CMK (cell line): ENCODE measurements at regions not wholly inside any gene's neighbourhood (a gene's known extent, or its start where the extent isn't known, plus 50 kb on each side); places are given as distances from the start of the nearest gene placed in this dataset.
"Not testable (repeated sequence)": the region's sequence is repeated elsewhere in the genome, so short reads cannot be mapped to it uniquely, and the experiment has no call there.

ENCODE experiments used
- DNase-seq: peaks from one replicate; pipeline ENCODE4 v3.0.0-alpha.2; 2010; ENCODE audit warnings: low read depth

DNA sequence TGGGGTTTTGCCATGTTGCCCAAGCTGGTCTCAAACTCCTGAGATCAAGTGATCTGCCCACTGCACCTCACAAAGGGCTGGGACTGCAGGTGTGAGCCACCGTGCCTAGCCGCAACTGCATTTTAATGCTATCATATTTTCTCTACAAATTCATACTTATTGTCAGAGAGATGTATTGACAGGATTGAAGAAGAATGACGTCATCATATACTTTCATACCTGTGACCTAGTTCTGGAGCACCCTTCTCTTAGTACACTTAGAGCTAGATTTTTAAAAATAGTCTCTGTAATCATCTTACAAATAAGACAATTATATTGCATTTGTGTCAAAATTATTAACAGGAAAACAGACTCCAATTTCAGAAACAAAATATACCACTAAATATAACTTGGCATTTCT lies 242.8 kb upstream of the PDZRN3 start:
- DNase-seq, result no peak

DNA sequence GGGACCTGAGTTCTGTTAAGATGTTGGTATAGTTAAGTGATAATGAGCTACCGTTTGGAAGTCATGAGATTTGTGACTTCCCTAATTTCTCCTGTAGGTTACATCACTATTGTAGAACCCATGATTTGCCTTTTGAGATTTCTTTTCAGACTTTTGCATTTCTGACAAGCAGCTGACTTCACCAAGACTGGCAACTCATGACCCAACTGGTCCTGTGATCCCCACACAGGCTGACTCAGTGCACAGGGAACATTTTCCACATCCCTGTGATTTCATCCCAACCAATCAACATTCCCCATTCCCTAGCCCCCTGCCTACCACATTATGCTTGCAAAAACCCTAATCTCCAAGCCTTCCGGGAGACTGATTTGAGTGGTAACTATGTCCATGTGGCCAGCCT lies 242.1 kb upstream of the PDZRN3 start:
- no peak for DNase-seq

- DNase-seq, result no peak
Measured at GRCh38 chr3:73863546-73864079, 238.9 kb upstream of the PDZRN3 start.

- no peak for DNase-seq
Measured at GRCh38 chr3:73855813-73856212, 231.1 kb upstream of the PDZRN3 start.

- no peak for DNase-seq
Measured at GRCh38 chr3:73848173-73848906, 223.6 kb upstream of the PDZRN3 start.

GRCh38 chr3:73846951-73847350 lies 222.2 kb upstream of the PDZRN3 start:
- no peak for DNase-seq

DNA sequence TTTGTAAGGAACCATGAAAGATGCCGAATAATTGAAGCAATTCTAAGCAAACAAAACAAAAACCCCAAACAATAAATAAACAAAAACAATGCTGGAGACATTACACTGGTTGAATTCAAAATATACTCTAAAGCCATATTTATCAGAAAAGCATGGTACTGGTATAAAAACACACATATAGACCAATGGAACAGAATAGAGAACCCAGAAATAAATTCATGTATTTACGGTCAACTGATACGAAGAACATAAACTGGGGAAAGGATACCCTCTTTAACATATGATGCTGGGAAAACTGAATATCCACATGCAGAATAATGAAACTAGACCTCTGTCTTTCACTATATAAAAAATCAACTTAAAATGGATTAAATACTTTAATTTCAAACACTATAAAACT lies 214.3 kb upstream of the PDZRN3 start:
- no peak for DNase-seq

GRCh38 chr3:73835945-73836344 lies 211.2 kb upstream of the PDZRN3 start:
- no peak for DNase-seq

DNA sequence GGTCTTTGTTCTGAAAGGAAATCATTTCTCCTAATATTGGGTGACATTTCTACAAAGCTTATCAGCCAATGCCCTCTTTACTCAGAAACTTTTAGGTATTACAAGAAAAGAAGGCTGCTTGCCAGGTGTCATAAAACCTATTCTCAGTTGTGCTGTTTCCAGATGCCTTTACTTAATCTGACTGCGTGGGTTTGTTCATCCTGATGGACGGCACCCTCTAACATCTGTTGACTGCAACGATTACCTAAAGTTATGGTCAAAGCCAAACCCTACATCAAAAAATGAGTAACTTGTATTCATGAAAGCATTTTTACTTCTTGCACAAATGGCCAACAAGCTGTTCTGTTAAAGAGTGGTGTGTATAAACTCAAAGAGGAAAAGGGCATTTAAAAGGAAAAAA lies 207.7 kb upstream of the PDZRN3 start:
- DNase-seq, result no peak

- DNase-seq, result no peak
Measured at GRCh38 chr3:73828348-73828747, 203.6 kb upstream of the PDZRN3 start.

DNA sequence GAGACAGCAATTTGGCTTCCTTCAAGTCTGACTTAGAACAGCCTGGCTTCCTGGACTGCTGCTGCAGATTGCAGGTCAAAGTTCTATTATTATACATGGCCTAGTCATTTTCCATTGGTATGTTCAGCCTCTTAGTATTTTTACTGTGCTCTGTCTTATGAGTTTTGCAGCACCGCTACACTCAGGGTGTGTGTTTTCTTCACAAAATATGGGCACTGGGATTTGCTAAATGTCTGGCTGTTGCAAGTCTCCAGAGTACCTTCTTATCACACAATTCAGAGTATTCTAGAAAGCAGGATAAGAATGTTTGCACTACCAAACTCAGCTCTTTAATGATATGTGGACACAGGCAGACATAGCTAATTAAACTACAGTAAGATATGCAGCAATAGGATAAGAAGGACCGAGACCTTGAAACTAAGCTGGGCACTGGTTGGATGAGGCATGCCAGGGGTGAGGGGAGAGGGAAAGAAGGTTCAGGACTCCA lies 203.0 kb upstream of the PDZRN3 start:
- no peak for DNase-seq

GRCh38 chr3:73827204-73827603 lies 202.5 kb upstream of the PDZRN3 start:
- no peak for DNase-seq

GRCh38 chr3:73820896-73821295 lies 196.2 kb upstream of the PDZRN3 start:
- not testable (repeated sequence) for DNase-seq

GRCh38 chr3:73820431-73820830 lies 195.7 kb upstream of the PDZRN3 start:
- DNase-seq, result no peak

GRCh38 chr3:73815966-73816365 lies 191.2 kb upstream of the PDZRN3 start:
- DNase-seq, result no peak

DNA sequence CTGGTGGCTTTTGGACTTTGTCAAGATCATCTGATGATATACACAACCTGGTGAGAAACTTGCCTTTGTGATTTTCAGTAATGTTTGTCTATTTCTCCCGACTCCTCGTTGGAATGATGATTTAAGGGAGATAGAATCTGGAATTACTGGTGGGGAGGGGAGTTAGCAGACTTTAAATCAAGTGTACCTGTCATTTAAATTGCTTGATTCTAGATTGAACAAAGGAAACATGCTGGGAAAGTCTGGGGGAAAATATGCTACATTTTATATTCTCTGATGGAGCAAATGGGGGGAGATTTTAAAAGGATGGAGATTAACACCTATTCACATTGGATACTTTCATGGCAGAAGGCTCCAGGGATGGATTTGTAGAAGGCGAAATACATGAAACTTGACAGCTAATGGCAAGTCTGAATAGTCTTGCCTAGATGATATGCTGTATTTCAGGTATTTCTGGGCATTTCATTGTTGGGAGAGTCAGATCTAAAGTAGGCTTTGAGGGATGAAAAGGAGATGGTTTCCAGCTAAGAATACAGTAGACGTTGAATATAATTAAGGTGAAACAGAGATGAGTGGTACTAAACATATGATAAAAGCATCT lies 189.1 kb upstream of the PDZRN3 start:
- no peak for DNase-seq

DNA sequence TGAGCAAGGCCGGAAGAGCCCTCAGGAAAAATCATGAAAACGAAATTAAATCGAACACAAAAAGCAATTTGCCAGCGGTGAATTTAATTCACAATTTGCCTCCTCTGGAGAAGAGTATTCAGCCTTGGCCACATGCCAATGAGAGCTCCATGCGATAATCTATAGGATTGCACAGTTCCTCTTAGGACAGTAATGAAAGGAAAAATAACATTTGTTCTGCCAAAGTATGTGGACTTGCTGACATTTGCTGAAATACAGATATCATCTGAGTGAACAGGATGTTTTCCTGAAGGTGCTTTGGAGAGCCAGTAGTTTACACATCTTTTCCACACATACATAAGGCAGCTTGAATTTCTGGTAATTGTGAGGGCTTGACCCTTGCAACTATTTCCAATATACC lies 188.6 kb upstream of the PDZRN3 start:
- no peak for DNase-seq

DNA sequence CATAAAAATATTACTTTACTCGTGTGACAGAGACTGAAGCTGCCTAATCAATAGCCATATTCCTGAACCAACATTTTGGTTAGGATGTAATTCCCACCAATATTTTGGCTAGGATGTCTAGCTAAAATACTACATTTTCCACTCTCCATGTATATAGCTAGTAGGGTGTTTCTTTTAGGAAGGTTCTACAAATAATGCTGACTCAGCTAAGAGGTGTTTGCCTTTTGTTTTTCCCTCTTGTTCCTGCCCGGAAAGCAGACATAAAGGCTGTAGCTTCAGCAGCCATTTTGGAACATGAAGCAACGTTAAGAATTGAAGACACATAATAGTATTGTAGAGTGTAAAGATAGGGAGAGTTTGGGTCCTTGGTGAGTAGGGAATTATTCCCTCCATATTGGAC lies 187.3 kb upstream of the PDZRN3 start:
- DNase-seq, result no peak

- no peak for DNase-seq
Measured at GRCh38 chr3:73808862-73809509, 184.2 kb upstream of the PDZRN3 start.

GRCh38 chr3:73805435-73805834 lies 180.7 kb upstream of the PDZRN3 start:
- no peak for DNase-seq

- no peak for DNase-seq
Measured at GRCh38 chr3:73804204-73804603, 179.5 kb upstream of the PDZRN3 start.

- DNase-seq, result no peak
Measured at GRCh38 chr3:73801444-73801843, 176.7 kb upstream of the PDZRN3 start.

GRCh38 chr3:73797311-73797710 lies 172.6 kb upstream of the PDZRN3 start:
- DNase-seq, result no peak
